Caco-2 (cell line): ENCODE measurements at regions not wholly inside any gene's neighbourhood (a gene's known extent, or its start where the extent isn't known, plus 50 kb on each side); places are given as distances from the start of the nearest gene placed in this dataset.

Experiments used
- BruUV-seq: library from RNA; stranded (reverse); fragments of 400-500 nt; replicated peaks from 2 replicates; lab custom pipeline; 2021; lab: Mats Ljungman, UMichigan
- CTCF ChIA-PET: fragments of 300-600 bp; sonication (Branson Sonifier 250); formaldehyde crosslinking; loops from one replicate; lab custom pipeline; 2022; ENCODE audit warnings: antibody characterized with exemption; lab: Charles Lee
- POLR2A ChIA-PET: fragments of 300-600 bp; sonication (Branson Sonifier 250); formaldehyde crosslinking; loops from one replicate; lab custom pipeline; 2022; ENCODE audit warnings: antibody characterized with exemption; lab: Charles Lee
- DNase-seq, 2 experiments: peaks; one replicate each; pipeline versions ENCODE4 v3.0.0 to v3.0.0-alpha.2; 2020 to 2022
- H3K27me3 ChIP-seq: replicated peaks from 2 replicates; pipeline ENCODE4 v1.6.0; 2011; ENCODE audit warnings: low read length; ENCODE audit not compliant: control insufficient read depth, insufficient read depth
- H3K36me3 ChIP-seq: 2 replicates; pipeline ENCODE4 v1.5.1; 2011; ENCODE audit warnings: low read length; ENCODE audit not compliant: control insufficient read depth, insufficient read depth
- H3K4me1 ChIP-seq: fragments of 250-450 bp; sonication (Bioruptor Pico); 2 replicates; pipeline ENCODE4 v1.5.1; 2020; ENCODE audit warnings: mild to moderate bottlenecking
- H3K4me3 ChIP-seq: 2 replicates; pipeline ENCODE4 v1.5.1; 2011; ENCODE audit warnings: low read depth, mild to moderate bottlenecking, control low read depth, low read length
- H3K9me3 ChIP-seq: fragments of 250-450 bp; sonication (Bioruptor Pico); 2 replicates; pipeline ENCODE4 v1.5.1; 2020; ENCODE audit warnings: mild to moderate bottlenecking, moderate library complexity
- H3K27ac Mint-ChIP-seq: one replicate; pipeline ENCODE4 v1.8.0; 2022; ENCODE audit warnings: mixed read lengths; ENCODE audit not compliant: unreplicated experiment
- H3K27me3 Mint-ChIP-seq: one replicate; pipeline ENCODE4 v1.8.0; 2022; ENCODE audit warnings: mixed read lengths; ENCODE audit not compliant: insufficient read depth, unreplicated experiment
- H3K36me3 Mint-ChIP-seq: one replicate; pipeline ENCODE4 v1.8.0; 2022; ENCODE audit warnings: mild to moderate bottlenecking, mixed read lengths; ENCODE audit not compliant: insufficient read depth, unreplicated experiment
- H3K4me1 Mint-ChIP-seq: one replicate; pipeline ENCODE4 v1.8.0; 2022; ENCODE audit warnings: low read depth, mixed read lengths; ENCODE audit not compliant: unreplicated experiment
- H3K4me3 Mint-ChIP-seq: one replicate; pipeline ENCODE4 v1.8.0; 2022; ENCODE audit warnings: mild to moderate bottlenecking, moderate library complexity, mixed read lengths; ENCODE audit not compliant: unreplicated experiment
- H3K9me3 Mint-ChIP-seq: one replicate; pipeline ENCODE4 v1.8.0; 2022; ENCODE audit warnings: mixed read lengths; ENCODE audit not compliant: unreplicated experiment
- intact Hi-C: fragments of 100-400 bp; cut with micrococcal nuclease; formaldehyde crosslinking; loops from one replicate; pipeline ENCODE4 v1.10.0; 2022; ENCODE audit not compliant: unreplicated experiment
- TF ChIP-seq, protein P1 (sequence below), 2 experiments: fragments of 200-600 bp in 1 of 2; IDR thresholded peaks; 1 replicate in 1 of 2; 2 replicates in 1 of 2; pipeline versions ENCODE4 v1.5.1 to v1.8.0; 2011 to 2022; ENCODE audit warnings: antibody characterized with exemption in 1 of 2, control low read depth in 1 of 2, inconsistent platforms in 1 of 2, low read depth in 1 of 2, low read length in 1 of 2, mild to moderate bottlenecking in 1 of 2, moderate library complexity in 1 of 2; ENCODE audit not compliant: insufficient read depth in 1 of 2, severe bottlenecking in 1 of 2, unreplicated experiment in 1 of 2

DNA sequence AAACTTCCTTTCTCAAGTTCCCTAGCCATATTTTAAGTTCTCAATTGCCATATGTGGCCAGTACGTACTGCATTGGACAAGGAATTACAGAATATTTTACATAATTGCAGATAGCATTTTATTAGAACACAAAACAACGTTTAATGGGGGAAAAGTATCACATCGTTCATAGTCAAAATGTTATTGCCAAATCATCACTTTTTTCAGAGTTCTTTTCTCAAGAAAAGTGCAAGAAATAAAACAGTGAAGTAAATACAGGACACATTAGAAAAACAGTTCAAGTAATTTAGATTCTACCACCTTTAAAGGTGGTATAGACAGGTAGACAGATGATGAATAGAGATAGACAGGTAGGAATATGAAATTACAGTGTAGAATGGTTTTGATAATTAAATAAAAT lies 479.1 kb upstream of the NCAM2 start:
- H3K36me3 Mint-ChIP-seq: no peaks in the 10 kb centered on the region
- H3K9me3 ChIP-seq: no peaks in the 10 kb centered on the region

GRCh38 chr21:20522611-20523010 lies 475.6 kb upstream of the NCAM2 start:
- POLR2A ChIA-PET: no interaction called here
- no peaks in the 10 kb centered on the region for H3K9me3 ChIP-seq

More for the DNA sequence above, 479.1 kb upstream of the NCAM2 start:
- ChIA-PET POLR2A (no interaction called here), CTCF (no interaction called here)
- intact Hi-C loops: no loop called here
- no peaks in the 10 kb centered on the region for H3K27me3 Mint-ChIP-seq
- Histone ChIP-seq H3K36me3 (no peaks in the 10 kb centered on the region), H3K27me3 (no peaks in the 10 kb centered on the region), H3K4me3 (no peak overlapping the region), H3K4me1 (no peaks in the 10 kb centered on the region)
- DNase-seq: no peak
- H3K27ac Mint-ChIP-seq: no peak overlapping the region
- peaks cover 9% of the 10 kb centered on the region for H3K9me3 Mint-ChIP-seq
- no TSS peak for BruUV-seq
- TF ChIP-seq, protein P1, sequence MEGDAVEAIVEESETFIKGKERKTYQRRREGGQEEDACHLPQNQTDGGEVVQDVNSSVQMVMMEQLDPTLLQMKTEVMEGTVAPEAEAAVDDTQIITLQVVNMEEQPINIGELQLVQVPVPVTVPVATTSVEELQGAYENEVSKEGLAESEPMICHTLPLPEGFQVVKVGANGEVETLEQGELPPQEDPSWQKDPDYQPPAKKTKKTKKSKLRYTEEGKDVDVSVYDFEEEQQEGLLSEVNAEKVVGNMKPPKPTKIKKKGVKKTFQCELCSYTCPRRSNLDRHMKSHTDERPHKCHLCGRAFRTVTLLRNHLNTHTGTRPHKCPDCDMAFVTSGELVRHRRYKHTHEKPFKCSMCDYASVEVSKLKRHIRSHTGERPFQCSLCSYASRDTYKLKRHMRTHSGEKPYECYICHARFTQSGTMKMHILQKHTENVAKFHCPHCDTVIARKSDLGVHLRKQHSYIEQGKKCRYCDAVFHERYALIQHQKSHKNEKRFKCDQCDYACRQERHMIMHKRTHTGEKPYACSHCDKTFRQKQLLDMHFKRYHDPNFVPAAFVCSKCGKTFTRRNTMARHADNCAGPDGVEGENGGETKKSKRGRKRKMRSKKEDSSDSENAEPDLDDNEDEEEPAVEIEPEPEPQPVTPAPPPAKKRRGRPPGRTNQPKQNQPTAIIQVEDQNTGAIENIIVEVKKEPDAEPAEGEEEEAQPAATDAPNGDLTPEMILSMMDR (IDR thresholded peaks at IDR 0.05; ENCODE audit: insufficient read depth in 1 of 2, low read depth in 1 of 2, low read length in 1 of 2, severe bottlenecking in 1 of 2, unreplicated experiment in 1 of 2): no peak
- H3K4me3 Mint-ChIP-seq: no peak overlapping the region
- no peaks in the 10 kb centered on the region for H3K4me1 Mint-ChIP-seq

DNA sequence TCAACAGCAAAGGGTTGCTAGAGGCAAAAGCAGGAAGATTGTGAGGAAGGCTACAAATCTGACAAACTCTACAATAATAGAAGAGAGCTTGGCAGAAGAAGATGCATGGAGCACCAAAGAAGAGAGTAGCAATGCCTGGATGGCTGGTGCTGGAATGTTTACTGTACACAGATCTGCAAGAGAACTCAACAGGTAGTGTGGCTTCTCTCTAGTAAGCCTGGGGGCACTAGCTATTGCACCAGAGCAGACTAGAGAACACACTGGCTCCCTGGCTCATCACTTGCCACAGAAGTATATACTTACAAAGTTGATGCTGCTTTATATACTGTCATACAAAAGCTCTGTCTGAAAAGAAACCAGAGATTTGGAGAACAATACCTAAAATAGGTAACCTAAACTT lies 475.0 kb upstream of the NCAM2 start:
- Histone ChIP-seq H3K36me3 (no peaks in the 10 kb centered on the region), H3K27me3 (no peaks in the 10 kb centered on the region), H3K4me3 (no peak overlapping the region), H3K9me3 (no peaks in the 10 kb centered on the region), H3K4me1 (no peaks in the 10 kb centered on the region)
- Mint-ChIP-seq H3K9me3 (peaks cover 9% of the 10 kb centered on the region), H3K4me3 (no peak overlapping the region), H3K27me3 (no peaks in the 10 kb centered on the region), H3K27ac (no peak overlapping the region), H3K4me1 (no peaks in the 10 kb centered on the region), H3K36me3 (no peaks in the 10 kb centered on the region)
- BruUV-seq: no TSS peak
- ChIA-PET CTCF (no interaction called here), POLR2A (no interaction called here)
- intact Hi-C loops: no loop called here
- DNase-seq: no peak
- TF ChIP-seq, protein P1 (IDR thresholded peaks at IDR 0.05; ENCODE audit: insufficient read depth in 1 of 2, low read depth in 1 of 2, low read length in 1 of 2, severe bottlenecking in 1 of 2, unreplicated experiment in 1 of 2): no peak

More at GRCh38 chr21:20522611-20523010, 475.6 kb upstream of the NCAM2 start:
- Histone ChIP-seq H3K27me3 (no peaks in the 10 kb centered on the region), H3K36me3 (no peaks in the 10 kb centered on the region), H3K4me3 (no peak overlapping the region), H3K4me1 (no peaks in the 10 kb centered on the region)
- H3K27ac Mint-ChIP-seq: no peak overlapping the region
- DNase-seq: no peak
- TF ChIP-seq, protein P1 (IDR thresholded peaks at IDR 0.05; ENCODE audit: insufficient read depth in 1 of 2, low read depth in 1 of 2, low read length in 1 of 2, severe bottlenecking in 1 of 2, unreplicated experiment in 1 of 2): no peak
- CTCF ChIA-PET: no interaction called here
- no peak overlapping the region for H3K4me3 Mint-ChIP-seq
- intact Hi-C loops: no loop called here
- no TSS peak for BruUV-seq
- peaks cover 9% of the 10 kb centered on the region for H3K9me3 Mint-ChIP-seq
- no peaks in the 10 kb centered on the region for H3K4me1 Mint-ChIP-seq
- no peaks in the 10 kb centered on the region for H3K36me3 Mint-ChIP-seq
- H3K27me3 Mint-ChIP-seq: no peaks in the 10 kb centered on the region
